GM18858 (cell line): ENCODE measurements at regions not wholly inside any gene's neighbourhood (a gene's known extent, or its start where the extent isn't known, plus 50 kb on each side); places are given as distances from the start of the nearest gene placed in this dataset.
"Not testable (repeated sequence)": the region's sequence is repeated elsewhere in the genome, so short reads cannot be mapped to it uniquely, and the experiment has no call there.

Source experiments
- ATAC-seq: cut with Tn5 transposase; IDR thresholded peaks from one replicate; pipeline ENCODE4 v1.9.1; 2021; ENCODE audit not compliant: unreplicated experiment

- no peak for ATAC-seq
These were observed 77.4 kb upstream of the SULF2 start for GRCh38 chr20:47862574-47863240.

DNA sequence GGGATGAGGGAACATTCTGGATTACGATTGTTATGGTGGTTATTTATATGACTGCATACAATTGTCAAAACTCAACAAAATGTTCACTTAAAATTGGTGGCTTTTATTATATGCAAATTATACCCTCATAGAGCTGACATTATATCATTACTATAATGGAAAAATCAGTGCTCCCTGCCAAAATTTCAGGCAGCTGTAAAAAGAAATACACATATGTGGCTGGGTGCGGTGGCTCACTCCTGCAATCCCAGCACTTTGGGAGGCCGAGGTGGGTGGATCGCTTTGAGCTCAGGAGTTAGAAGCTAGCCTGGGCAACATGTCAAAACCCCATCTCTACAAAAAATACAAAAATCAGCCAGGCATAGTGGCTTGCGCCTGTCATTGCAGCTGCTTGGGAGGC lies 75.8 kb upstream of the SULF2 start:
- no peak for ATAC-seq

DNA sequence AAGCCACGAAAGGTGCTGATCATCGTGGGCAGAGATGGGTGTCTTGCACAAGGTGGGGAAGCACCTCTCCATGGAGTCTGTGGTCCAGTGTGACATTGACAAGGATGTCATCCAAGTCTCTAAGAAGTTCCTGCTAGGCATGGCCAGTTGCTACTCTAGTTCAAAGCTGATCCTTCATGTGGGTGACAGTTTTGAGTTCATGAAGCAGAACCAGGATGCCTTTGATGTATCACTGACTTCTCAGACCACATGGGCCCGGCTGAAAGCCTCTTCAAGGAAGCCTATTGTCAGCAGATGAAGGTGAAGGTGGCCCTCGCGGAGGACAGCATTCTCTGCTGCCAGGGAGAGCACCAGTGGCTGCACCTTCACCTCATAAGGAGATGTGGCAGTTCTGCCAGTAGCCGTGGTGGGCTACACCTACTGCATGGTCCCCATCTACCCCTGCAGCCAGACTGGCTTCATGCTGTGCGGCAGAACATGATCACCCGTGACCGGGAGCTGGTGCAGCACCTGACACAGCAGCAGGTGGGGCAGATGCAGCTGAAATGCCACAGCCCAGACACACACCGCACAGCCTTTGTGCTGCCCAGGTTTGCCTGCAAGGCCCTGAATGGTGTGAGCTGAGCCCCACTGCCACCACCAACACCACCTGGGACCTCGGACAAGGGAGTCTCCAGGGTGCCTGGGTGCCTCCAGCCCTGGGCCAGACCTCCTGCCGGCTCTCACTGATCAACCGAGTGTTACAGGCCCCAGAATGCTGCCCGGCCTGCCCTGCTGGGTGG lies 75.0 kb upstream of the SULF2 start:
- ATAC-seq, result no peak

GRCh38 chr20:47859278-47859677 lies 74.0 kb upstream of the SULF2 start:
- ATAC-seq, result no peak

GRCh38 chr20:47857569-47858464 lies 72.5 kb upstream of the SULF2 start:
- ATAC-seq, result no peak

DNA sequence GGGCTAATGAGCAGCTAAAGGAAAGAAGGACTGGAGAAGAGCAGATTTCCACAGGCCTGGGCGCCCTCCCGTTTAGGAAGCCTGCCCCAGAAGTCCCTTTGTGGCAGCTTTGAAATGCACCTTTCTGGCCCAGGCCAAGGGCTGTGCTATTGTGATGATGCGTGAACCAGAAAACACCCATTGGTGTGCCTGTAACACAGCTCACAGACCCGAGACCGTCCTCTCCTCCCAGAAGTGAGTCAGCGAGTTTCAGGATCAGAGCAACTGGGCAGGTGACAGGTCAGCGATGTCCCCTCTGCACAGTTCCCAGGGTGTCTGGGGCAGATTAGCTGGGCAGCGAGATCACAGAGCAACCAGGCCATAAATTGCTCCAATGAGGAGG lies 71.9 kb upstream of the SULF2 start:
- ATAC-seq, result no peak

GRCh38 chr20:47855799-47856198 lies 70.5 kb upstream of the SULF2 start:
- ATAC-seq, result no peak

GRCh38 chr20:47854687-47855212 lies 69.5 kb upstream of the SULF2 start:
- ATAC-seq, result no peak

DNA sequence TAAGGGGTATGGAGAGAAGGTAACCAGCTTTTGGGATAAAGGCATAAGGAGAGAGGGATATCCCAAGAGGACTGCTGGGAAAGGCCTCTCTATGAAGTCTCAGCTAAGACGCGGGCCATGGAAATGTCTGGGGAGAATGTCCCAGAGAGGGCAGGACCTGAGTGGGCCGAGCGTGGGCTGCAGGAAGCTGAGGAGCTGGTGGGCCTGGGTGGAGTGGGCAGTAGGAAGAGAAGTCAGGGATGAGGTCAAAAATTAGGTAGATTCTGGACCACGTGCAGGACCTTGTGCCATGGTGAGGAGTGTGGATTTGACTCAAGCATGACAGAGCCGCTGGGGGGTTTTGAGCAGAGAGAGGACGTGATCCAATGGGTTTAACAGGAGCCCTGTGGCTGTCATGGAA lies 66.5 kb upstream of the SULF2 start:
- ATAC-seq, result no peak

GRCh38 chr20:47850146-47850545 lies 64.9 kb upstream of the SULF2 start:
- no peak for ATAC-seq

GRCh38 chr20:47849596-47849995 lies 64.3 kb upstream of the SULF2 start:
- ATAC-seq, result no peak

DNA sequence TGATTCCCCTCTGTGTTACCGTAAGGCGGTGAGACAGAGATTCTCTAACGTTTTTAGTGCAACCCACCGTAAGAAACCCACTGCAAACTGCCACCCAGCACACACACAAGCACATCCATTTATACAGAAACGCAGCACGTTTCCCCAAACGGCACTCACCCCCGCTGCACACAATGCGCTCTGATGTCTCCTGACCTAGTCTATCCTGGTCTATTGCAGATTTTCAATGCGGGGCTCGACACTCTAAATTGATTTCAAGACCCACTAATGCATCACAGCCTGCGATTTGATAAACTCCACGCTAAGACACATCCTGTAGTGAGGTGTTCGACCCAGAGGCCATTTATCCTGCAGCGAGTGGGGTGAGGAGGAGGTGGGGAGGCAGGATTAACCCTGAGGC lies 63.7 kb upstream of the SULF2 start:
- no peak for ATAC-seq

- ATAC-seq, result not testable (repeated sequence)
These were observed 63.3 kb upstream of the SULF2 start for GRCh38 chr20:47848534-47848933.

GRCh38 chr20:47847884-47848485 lies 62.7 kb upstream of the SULF2 start:
- ATAC-seq, result no peak

DNA sequence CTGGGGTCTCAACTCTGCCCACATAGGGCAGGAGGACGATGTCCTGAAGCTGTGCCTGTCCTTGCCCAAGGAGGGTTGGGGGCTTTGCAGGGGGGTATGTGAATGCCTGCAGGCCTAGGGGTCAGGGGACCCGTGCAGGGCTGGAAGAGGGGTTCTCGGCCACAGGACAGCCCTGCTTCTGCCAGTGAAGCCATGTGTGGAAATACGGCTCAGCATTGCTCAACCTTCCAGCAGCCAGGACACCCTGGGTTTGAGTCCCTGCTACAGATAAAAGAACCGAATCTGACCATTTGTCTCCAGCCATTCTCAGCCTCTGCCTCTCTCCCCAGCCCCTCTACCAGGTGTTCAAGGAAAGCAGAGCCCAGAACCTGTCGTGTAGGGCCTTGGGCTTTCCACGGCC lies 61.9 kb upstream of the SULF2 start:
- not testable (repeated sequence) for ATAC-seq

DNA sequence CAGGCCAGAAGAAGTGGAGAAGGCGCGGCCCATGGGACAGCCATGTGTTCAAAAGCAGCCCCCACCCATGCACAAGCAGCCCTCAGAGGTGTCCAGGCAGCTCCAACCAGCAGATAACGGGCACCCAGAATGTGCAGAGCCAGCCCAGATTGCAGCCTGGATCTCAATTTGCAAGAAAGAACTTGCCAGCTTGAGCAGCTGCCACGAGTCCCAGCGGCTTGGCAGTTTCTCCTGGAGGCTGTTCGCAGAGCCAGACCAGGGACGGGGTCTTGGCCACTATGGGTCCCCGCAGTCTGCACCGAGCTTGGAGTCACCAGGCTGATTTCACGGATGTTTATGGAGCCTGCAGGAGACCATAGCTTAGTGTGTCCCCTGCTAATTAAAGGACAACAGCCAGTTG lies 61.4 kb upstream of the SULF2 start:
- ATAC-seq, result not testable (repeated sequence)

DNA sequence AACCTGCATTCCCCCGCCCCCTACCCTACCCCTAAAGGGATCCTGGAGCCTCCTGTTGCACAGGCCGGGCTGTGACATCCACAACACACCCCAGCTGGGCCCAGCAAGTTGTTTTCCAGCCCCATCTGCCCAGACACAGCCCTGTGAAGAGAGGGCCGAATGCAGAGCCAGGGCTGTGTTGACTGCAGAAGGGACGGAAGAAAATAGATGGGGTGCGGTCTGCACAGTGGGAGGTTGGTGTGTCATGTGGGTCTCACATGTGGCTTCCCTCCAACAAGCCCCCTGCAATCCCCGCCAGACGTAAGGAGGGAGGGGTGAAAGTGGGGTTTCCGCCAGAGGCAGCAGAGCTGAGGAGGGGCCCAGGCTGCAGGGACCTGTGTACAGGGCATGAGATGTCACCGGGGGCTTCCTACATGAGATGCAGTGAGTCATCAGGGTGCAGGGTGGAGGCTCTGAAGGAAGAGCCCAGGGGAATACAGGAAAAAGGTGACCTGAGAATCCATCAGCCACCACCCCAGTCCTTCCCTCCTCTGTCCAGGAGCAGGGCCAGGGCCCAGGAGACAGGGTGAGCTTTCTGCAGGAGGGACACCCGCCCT lies 60.2 kb upstream of the SULF2 start:
- ATAC-seq, result not testable (repeated sequence)

DNA sequence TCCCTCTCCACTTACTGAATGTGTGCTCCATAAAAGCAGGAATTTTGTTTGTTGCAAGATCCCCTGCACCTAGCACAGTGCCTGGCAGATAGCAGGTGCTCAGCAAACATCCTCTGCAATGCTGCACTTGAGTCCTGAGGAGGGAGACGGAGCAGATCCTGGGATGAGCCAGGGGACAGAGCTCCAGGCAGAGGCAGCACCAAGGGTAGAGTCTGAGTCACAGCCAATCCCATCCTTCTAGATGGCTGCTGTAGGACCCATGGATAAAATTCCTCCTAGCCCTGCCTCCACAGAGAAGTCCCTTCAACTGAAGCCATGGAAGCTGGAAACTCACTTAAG lies 59.3 kb upstream of the SULF2 start:
- not testable (repeated sequence) for ATAC-seq

DNA sequence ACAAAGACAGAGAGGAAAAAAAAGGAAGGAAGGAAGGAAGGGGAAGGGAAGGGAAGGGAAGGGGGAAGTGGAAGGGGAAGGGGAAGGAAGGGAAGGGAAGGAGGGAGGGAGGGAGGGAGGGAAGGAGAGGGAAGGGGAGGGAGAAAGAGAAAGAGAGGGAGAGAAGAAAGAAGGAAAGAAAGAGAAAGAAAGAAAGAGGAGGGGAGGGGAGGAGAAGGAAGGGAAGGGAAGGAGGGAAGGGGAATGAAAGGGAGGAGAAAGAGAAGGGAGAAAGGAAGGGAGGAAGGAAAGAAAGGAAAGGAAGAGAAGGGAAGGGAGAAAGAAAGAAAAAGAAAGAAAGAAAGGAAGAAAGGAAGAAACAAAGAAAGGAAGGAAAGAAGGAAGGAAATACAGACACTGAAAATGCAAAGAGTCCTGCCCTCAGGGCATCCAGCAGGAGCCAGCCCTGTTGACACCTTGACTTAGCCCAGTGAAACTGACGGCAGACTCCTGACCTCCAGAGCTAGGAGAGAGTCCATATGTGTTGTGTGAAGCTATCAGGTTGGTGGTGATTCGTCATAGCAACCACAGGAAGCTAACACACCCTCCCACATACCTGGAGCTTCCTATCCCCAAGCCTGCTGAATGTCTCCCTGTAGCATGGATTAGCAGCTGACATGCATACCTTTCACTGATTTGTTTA lies 58.7 kb upstream of the SULF2 start:
- ATAC-seq, result no peak

- not testable (repeated sequence) for ATAC-seq
These were observed 57.7 kb upstream of the SULF2 start for GRCh38 chr20:47842950-47843349.
